GM12878 (cell line): ENCODE measurements at regions not wholly inside any gene's neighbourhood (a gene's known extent, or its start where the extent isn't known, plus 50 kb on each side); places are given as distances from the start of the nearest gene placed in this dataset.

ENCODE experiments used
- ATAC-seq: fragments of 200-7000 bp; cut with Tn5 transposase; 3 replicates; pipeline ENCODE4 v1.9.1; 2020; ENCODE audit warnings: mild to moderate bottlenecking, moderate library complexity
- BruUV-seq: library from RNA; stranded (reverse); fragments of 400-500 nt; replicated peaks from 2 replicates; lab custom pipeline; 2021; lab: Mats Ljungman, UMichigan
- CTCF ChIA-PET: fragments of 300-600 bp; sonication (Branson Sonifier 250); formaldehyde crosslinking; extraction: SDS; loops from one replicate; lab custom pipeline; 2021; ENCODE audit warnings: inconsistent platforms; lab: Yijun Ruan, JAX
- POLR2A ChIA-PET: fragments of 350-600 bp; formaldehyde crosslinking; extraction: SDS; loops from one replicate; lab custom pipeline; 2021; ENCODE audit warnings: inconsistent platforms; lab: Charles Lee
- RAD21 ChIA-PET: fragments of 300-600 bp; sonication (Branson Sonifier 250); formaldehyde crosslinking; loops from one replicate; lab custom pipeline; 2023; ENCODE audit warnings: antibody characterized with exemption; ENCODE audit not compliant: unreplicated experiment; lab: Charles Lee
- SMC1A ChIA-PET: fragments of 300-600 bp; sonication (Branson Sonifier 250); formaldehyde crosslinking; loops from one replicate; lab custom pipeline; 2023; ENCODE audit not compliant: unreplicated experiment, uncharacterized antibody; lab: Charles Lee
- DNase-seq: peaks from one replicate; pipeline ENCODE4 v3.0.0-alpha.2; 2011; ENCODE audit warnings: low read depth, low spot score
- FAIRE-seq: peaks from 3 replicates; lab custom pipeline; 2011; peaks lifted over from hg19 to GRCh38; lab: Jason Lieb, UNC
- H2AFZ ChIP-seq: 2 replicates; pipeline ENCODE4 v1.6.0; 2011; ENCODE audit warnings: low read depth, low read length, control low read depth; ENCODE audit not compliant: control insufficient read depth
- H3K27ac ChIP-seq: 2 replicates; pipeline ENCODE4 v1.5.1; 2011; ENCODE audit warnings: control low read depth; ENCODE audit not compliant: control insufficient read depth, insufficient read depth
- H3K27me3 ChIP-seq, 2 experiments: replicated peaks in 1 of 2; 2 replicates each; pipeline versions ENCODE4 v1.6.0 to v1.6.1; 2011; ENCODE audit warnings: low read length in 1 of 2; ENCODE audit not compliant: control insufficient read depth in 2 of 2, insufficient read depth in 2 of 2
- H3K36me3 ChIP-seq, 2 experiments: 2 replicates each; pipeline ENCODE4 v1.5.1; 2011; ENCODE audit warnings: low read length in 1 of 2; ENCODE audit not compliant: control insufficient read depth in 2 of 2, insufficient read depth in 2 of 2
- H3K4me1 ChIP-seq: 2 replicates; pipeline ENCODE4 v1.6.1; 2011; ENCODE audit warnings: mild to moderate bottlenecking, low read length, moderate library complexity, mixed read lengths; ENCODE audit not compliant: control insufficient read depth, insufficient read depth
- H3K4me2 ChIP-seq: 2 replicates; pipeline ENCODE4 v1.6.0; 2011; ENCODE audit warnings: control low read depth; ENCODE audit not compliant: control insufficient read depth, insufficient read depth
- H3K4me3 ChIP-seq: fragments of 200-600 bp; sonication (generic); 2 replicates; pipeline ENCODE4 v1.5.1; 2016
- H3K79me2 ChIP-seq: 2 replicates; pipeline ENCODE4 v1.6.0; 2011; ENCODE audit warnings: low read length; ENCODE audit not compliant: control insufficient read depth, insufficient read depth
- H3K9ac ChIP-seq: 2 replicates; pipeline ENCODE4 v1.8.0; 2011; ENCODE audit warnings: low read length, control low read depth, mixed read lengths; ENCODE audit not compliant: control insufficient read depth, insufficient read depth
- H3K9me3 ChIP-seq: replicated peaks from 3 replicates; pipeline ENCODE4 v1.5.1; 2011; ENCODE audit warnings: mild to moderate bottlenecking, low read length; ENCODE audit not compliant: control insufficient read depth, insufficient read depth
- H4K20me1 ChIP-seq: 2 replicates; pipeline ENCODE4 v1.6.0; 2011; ENCODE audit not compliant: control insufficient read depth, insufficient read depth
- CTCF ChIP-seq, 3 experiments: IDR thresholded peaks in 2 of 3; conservative IDR thresholded peaks in 1 of 3; 2 replicates each; pipeline ENCODE4 v1.5.1; 2011; ENCODE audit warnings: low read depth in 3 of 3, low read length in 3 of 3, mild to moderate bottlenecking in 3 of 3, control low read depth in 2 of 3, moderate library complexity in 2 of 3, inconsistent platforms in 1 of 3, mixed read lengths in 1 of 3; ENCODE audit not compliant: control insufficient read depth in 2 of 3, insufficient read depth in 1 of 3; ENCODE audit errors: extremely low read depth in 1 of 3
- EGR1 ChIP-seq, 2 experiments: IDR thresholded peaks; 1 replicate in 1 of 2; 2 replicates in 1 of 2; pipeline ENCODE4 v1.6.1; 2011 to 2012; ENCODE audit warnings: low read depth in 2 of 2, low read length in 2 of 2, borderline replicate concordance in 1 of 2, mild to moderate bottlenecking in 1 of 2, moderate library complexity in 1 of 2
- FOXM1 ChIP-seq: IDR thresholded peaks from 2 replicates; pipeline ENCODE4 v1.6.1; 2012; ENCODE audit warnings: low read depth, mild to moderate bottlenecking, inconsistent platforms, low read length, moderate library complexity
- LARP7 ChIP-seq: fragments of 450-650 bp; IDR thresholded peaks from 2 replicates; pipeline ENCODE4 v1.6.1; 2017; ENCODE audit warnings: mild to moderate bottlenecking
- MXI1 ChIP-seq: fragments of 150-350 bp; IDR thresholded peaks from 2 replicates; pipeline ENCODE4 v1.6.1; 2011; ENCODE audit warnings: low read depth, mild to moderate bottlenecking, inconsistent platforms, low read length, improper control_type of control experiment
- NFIC ChIP-seq: IDR thresholded peaks from 2 replicates; pipeline ENCODE4 v1.6.1; 2012; ENCODE audit warnings: low read depth, mild to moderate bottlenecking, inconsistent platforms, low read length, moderate library complexity
- NR2F1 ChIP-seq: fragments of 450-650 bp; conservative IDR thresholded peaks from 2 replicates; pipeline ENCODE4 v1.6.1; 2017; ENCODE audit warnings: mild to moderate bottlenecking
- PML ChIP-seq: IDR thresholded peaks from 2 replicates; pipeline ENCODE4 v1.6.1; 2012; ENCODE audit warnings: low read length, inconsistent platforms
- RELA ChIP-seq: fragments of 450-650 bp; IDR thresholded peaks from 2 replicates; pipeline ENCODE4 v1.8.0; 2014; ENCODE audit warnings: borderline replicate concordance; ENCODE audit not compliant: partially characterized antibody
- SKIL ChIP-seq: fragments of 450-650 bp; IDR thresholded peaks from 2 replicates; pipeline ENCODE4 v1.6.1; 2017; ENCODE audit warnings: mild to moderate bottlenecking, low read depth, inconsistent platforms; ENCODE audit not compliant: poor library complexity, severe bottlenecking
- TCF3 ChIP-seq: IDR thresholded peaks from 2 replicates; pipeline ENCODE4 v1.6.1; 2012; ENCODE audit warnings: low read depth, mild to moderate bottlenecking, low read length, borderline replicate concordance; ENCODE audit not compliant: insufficient read depth
- ZBED1 ChIP-seq: IDR thresholded peaks from 2 replicates; pipeline ENCODE4 v1.6.1; 2016; ENCODE audit warnings: borderline replicate concordance
- ZNF207 ChIP-seq: fragments of 450-650 bp; IDR thresholded peaks from 2 replicates; pipeline ENCODE4 v1.6.1; 2014; ENCODE audit warnings: antibody characterized with exemption, mild to moderate bottlenecking, borderline replicate concordance
- WGBS: methylation state at CpG from one replicate; pipeline ENCODE4 v1.1.6; 2016; ENCODE audit warnings: low lambda C conversion rate; ENCODE audit not compliant: insufficient replicate concordance, insufficient coverage; ENCODE audit errors: missing lambda C conversion rate; 5-methylcytosine and 5-hydroxymethylcytosine counted together
- in situ Hi-C: fragments of 300-500 bp; cut with MboI; formaldehyde crosslinking; loops from 9 replicates; pipeline ENCODE4 v1.14.3; 2018; ENCODE audit warnings: mixed read lengths
- intact Hi-C: fragments of 100-400 bp; cut with micrococcal nuclease; formaldehyde crosslinking; loops from one replicate; pipeline ENCODE4 v1.14.2; 2022; ENCODE audit not compliant: unreplicated experiment

DNA sequence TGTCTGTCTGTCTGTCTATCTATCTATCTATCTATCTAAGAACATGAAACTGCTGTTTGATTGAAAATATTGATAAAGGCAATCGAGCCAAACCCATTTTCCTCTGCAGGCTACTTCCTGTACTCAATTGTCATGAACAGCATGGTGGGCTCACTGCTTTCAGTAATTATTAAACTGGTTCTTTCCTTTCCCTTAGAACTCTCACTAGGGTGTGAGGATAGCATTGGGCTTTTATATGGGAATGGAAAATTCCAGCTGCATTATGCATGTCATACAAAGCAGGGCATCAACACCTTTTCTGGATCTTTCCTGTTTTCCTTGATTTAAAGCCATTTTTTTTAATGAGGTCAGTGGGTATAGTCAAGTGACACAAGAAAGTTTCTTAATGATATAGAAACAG is 161.0 kb upstream of the SYNCRIP start:
- no peak overlapping the region for H2AFZ ChIP-seq
- FAIRE-seq (no peak), ATAC-seq (no peak), DNase-seq (no peak)
- no peaks in the 10 kb centered on the region for H3K27me3 ChIP-seq
- no peak overlapping the region for H3K4me3 ChIP-seq
- POLR2A ChIA-PET, result no interaction called here
- RAD21 ChIA-PET, result no interaction called here
- TF ChIP-seq PML (no peak), NFIC (no peak), LARP7 (no peak), ZBED1 (no peak), MXI1 (no peak), NR2F1 (no peak), ZNF207 (no peak), CTCF (IDR thresholded peaks at IDR 0.05 in 2 of 3, conservative IDR thresholded peaks at IDR 0.05 in 1 of 3; ENCODE audit: control insufficient read depth in 2 of 3, extremely low read depth in 1 of 3, insufficient read depth in 1 of 3, low read depth in 3 of 3, low read length in 3 of 3) (no peak), SKIL (no peak), TCF3 (no peak), EGR1 (IDR thresholded peaks at IDR 0.05; ENCODE audit: borderline replicate concordance in 1 of 2, low read depth in 2 of 2, low read length in 2 of 2) (no peak), FOXM1 (no peak), RELA (no peak)
- WGBS, result 0% methylated on average over 1 of the region's 1 CpG
- no peaks in the 10 kb centered on the region for H3K79me2 ChIP-seq
- no peaks in the 10 kb centered on the region for H3K4me1 ChIP-seq
- no peak overlapping the region for H3K4me2 ChIP-seq
- in situ Hi-C loops (no loop called here), intact Hi-C loops (no loop called here)
- no TSS peak for BruUV-seq
- no peaks in the 10 kb centered on the region for H3K36me3 ChIP-seq
- H4K20me1 ChIP-seq, result no peaks in the 10 kb centered on the region
- H3K9ac ChIP-seq, result no peak overlapping the region
- SMC1A ChIA-PET, result no interaction called here
- CTCF ChIA-PET, result no interaction called here
- no peak overlapping the region for H3K27ac ChIP-seq
- H3K9me3 ChIP-seq, result peaks cover 2% of the 10 kb centered on the region; the same call in 2 of the 3 replicates
